ENCODE measurements at regions not wholly inside any gene's neighbourhood (a gene's known extent, or its start where the extent isn't known, plus 50 kb on each side); places are given as distances from the start of the nearest gene placed in this dataset.
A peak's percentile ranks its signal among the peaks of the same experiment; 100 is the strongest.

GRCh38 chr10:118139321-118139720 is 92.6 kb upstream of the RAB11FIP2 start (continued):
- TF ChIP-seq ZSCAN20 (CRISPR knock-in tag; IDR thresholded peaks at IDR 0.05) (no peak), POLR2A (IDR thresholded peaks at IDR 0.05; ENCODE audit: low read length) (no peak)

GRCh38 chr10:118128675-118129074 is 81.9 kb upstream of the RAB11FIP2 start:
- DNase-seq (ENCODE audit: low read depth in 1 of 2, low spot score in 1 of 2) = no peak
- Histone ChIP-seq H3K9me3 (no peaks in the 10 kb centered on the region), H3K4me2 (no peak overlapping the region), H3K4me1 (no peaks in the 10 kb centered on the region), H3K4me3 (no peak overlapping the region), H3K27ac (no peak overlapping the region)
- TF ChIP-seq MAFK (IDR thresholded peaks at IDR 0.05; ENCODE audit: partially characterized antibody) = peak; percentile 28
- no peak for TF ChIP-seq SMC3 (IDR thresholded peaks at IDR 0.05)
- WGBS (ENCODE audit: missing lambda C conversion rate) = 5% methylated on average over 2 of the region's 2 CpGs
- FAIRE-seq = no peak
- no peak for ATAC-seq
- POLR2A ChIA-PET = no interaction called here
- CTCF ChIA-PET = interaction anchor here (1.7 kb wide), 1 partner anchor 112 kb away, joined by 5 read pairs; no protein-coding TSS in a partner anchor

- FAIRE-seq (no peak), DNase-seq (ENCODE audit: low read depth in 1 of 2, low spot score in 1 of 2) (no peak), ATAC-seq (no peak)
- Histone ChIP-seq H3K27ac (no peak overlapping the region), H3K4me3 (no peak overlapping the region), H3K4me2 (no peak overlapping the region), H3K9me3 (no peaks in the 10 kb centered on the region), H3K4me1 (no peaks in the 10 kb centered on the region)
- TF ChIP-seq ATOH8 (CRISPR knock-in tag; IDR thresholded peaks at IDR 0.05; ENCODE audit: low read depth) (no peak), KDM1A (IDR thresholded peaks at IDR 0.05; ENCODE audit: low read depth) (no peak), USF2 (IDR thresholded peaks at IDR 0.05) (no peak), TP53 (CRISPR knock-in tag; IDR thresholded peaks at IDR 0.05) (no peak), E2F6 (IDR thresholded peaks at IDR 0.05; ENCODE audit: borderline replicate concordance, low read depth) (no peak), FOXS1 (CRISPR knock-in tag; IDR thresholded peaks at IDR 0.05) (no peak), ESRRA (IDR thresholded peaks at IDR 0.05; ENCODE audit: borderline replicate concordance, low read length) (no peak), TFCP2L1 (CRISPR knock-in tag; IDR thresholded peaks at IDR 0.05) (no peak), CHD4 (IDR thresholded peaks at IDR 0.05; ENCODE audit: borderline replicate concordance) (no peak)
- ChIA-PET CTCF (no interaction called here), POLR2A (no interaction called here)
Measured at GRCh38 chr10:118118716-118119115, 72.0 kb upstream of the RAB11FIP2 start.

GRCh38 chr10:118116715-118117449 is 70.1 kb upstream of the RAB11FIP2 start:
- WGBS (ENCODE audit: missing lambda C conversion rate) = 50% methylated on average over 10 of the region's 10 CpGs
- FAIRE-seq = no peak
- CTCF ChIA-PET = interaction anchor here (0.8 kb wide), 1 partner anchor 10 kb away, joined by 3 read pairs; no protein-coding TSS in a partner anchor

More at GRCh38 chr10:118116715-118117449, 70.1 kb upstream of the RAB11FIP2 start:
- POLR2A ChIA-PET = no interaction called here
- DNase-seq (ENCODE audit: low read depth in 1 of 2, low spot score in 1 of 2) = no peak
- Histone ChIP-seq H3K27ac (no peak overlapping the region), H3K4me1 (no peaks in the 10 kb centered on the region), H3K4me2 (no peak overlapping the region), H3K4me3 (no peak overlapping the region), H3K9me3 (no peaks in the 10 kb centered on the region)
- no peak for ATAC-seq
- TF ChIP-seq BCL3 (IDR thresholded peaks at IDR 0.05) (no peak), PBX3 (IDR thresholded peaks at IDR 0.05) (no peak), FOXS1 (CRISPR knock-in tag; IDR thresholded peaks at IDR 0.05) (no peak), ATOH8 (CRISPR knock-in tag; IDR thresholded peaks at IDR 0.05; ENCODE audit: low read depth) (no peak)
